HG03139 (cell line): ENCODE measurements at regions not wholly inside any gene's neighbourhood (a gene's known extent, or its start where the extent isn't known, plus 50 kb on each side); places are given as distances from the start of the nearest gene placed in this dataset.

ENCODE experiments used
- ATAC-seq: cut with Tn5 transposase; IDR thresholded peaks from one replicate; pipeline ENCODE4 v1.9.1; 2021; ENCODE audit not compliant: unreplicated experiment

DNA sequence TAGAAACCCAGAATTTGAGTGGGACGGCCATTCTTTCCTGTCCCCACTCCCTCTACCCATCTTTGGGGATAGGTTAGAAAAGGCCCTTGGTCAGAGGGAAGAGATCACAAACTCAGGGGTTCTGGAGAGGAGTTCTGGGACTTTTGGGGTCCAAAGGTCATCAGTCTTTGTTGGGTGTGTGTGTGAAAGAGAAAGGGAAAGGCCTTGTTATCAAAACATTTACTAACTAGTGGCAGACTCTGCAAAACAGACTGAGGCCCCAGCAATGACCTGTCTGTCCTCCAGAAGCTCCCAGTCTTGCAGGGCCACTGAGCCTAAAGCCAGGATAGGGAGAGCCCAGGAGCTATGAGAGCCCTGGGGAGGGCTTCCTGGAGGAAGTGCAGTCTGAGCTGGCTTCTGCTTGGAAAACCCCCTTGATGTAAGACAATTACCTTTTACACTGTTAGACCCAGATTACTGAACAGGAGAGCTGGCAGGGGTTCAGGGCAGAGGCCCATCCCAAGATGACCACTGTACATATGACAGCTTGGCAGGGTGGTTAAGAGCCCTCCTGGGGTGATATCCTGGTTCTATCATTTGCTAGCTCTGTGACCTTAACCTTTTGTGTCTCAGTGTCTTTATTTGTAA, 429.1 kb upstream of the CCDC196 start:
- no peak for ATAC-seq

DNA sequence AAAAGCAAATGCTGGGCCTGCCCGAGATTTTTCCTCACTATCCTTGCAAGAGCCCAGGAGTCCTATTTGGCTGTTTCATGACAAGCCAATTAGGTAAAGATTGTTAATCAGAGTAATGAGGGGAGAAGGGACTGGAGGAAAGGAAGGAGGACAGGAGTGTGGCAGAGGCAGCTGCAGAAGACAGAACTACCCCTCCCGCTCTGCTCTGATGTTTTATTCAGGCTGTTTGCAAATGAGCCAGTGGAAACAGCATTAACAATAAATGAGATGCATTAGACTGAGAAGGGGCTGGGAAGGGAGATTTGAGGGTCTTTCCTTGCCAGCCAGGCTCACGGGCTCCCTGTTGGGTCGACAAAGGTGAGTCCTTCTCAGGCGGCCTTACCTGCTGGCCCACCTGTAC, 421.0 kb upstream of the CCDC196 start:
- ATAC-seq, result no peak

DNA sequence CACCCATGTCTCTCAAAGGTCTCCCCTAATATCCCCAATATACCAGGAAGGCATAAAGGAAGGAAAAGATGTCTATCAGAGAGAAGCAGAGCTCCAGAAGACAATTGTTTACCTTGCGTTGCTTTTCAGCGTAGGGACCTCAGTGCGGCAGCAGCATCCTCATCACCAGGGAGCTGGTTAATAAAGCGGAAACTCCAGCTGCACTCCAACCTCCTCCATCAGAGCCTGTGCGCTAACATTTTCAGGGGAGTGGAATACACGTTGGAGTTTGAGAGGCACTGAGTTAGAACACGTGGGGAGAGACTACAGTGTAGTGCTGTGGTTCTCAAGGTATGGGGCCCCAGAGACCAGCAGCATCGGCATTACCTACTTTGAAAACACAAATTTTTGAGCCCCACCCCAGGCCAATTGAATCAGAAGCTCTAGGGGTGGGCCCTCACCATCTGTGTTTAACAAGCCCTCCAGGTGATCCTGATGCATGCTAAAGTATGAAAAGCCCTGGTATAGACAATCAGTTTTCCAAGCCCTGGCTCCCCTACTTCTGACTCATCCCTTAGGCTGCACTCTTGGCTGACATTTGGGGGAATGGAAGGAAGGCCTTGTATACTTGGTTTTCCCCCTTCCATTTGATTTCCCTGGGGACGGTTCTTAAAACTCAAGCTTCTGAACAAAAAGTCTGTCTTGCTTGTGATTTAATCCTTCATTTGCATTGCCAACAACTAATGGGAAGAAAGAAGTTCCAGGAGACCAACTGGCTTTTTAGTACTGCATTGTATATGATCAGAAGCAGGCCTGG, 419.0 kb upstream of the CCDC196 start:
- no peak for ATAC-seq

DNA sequence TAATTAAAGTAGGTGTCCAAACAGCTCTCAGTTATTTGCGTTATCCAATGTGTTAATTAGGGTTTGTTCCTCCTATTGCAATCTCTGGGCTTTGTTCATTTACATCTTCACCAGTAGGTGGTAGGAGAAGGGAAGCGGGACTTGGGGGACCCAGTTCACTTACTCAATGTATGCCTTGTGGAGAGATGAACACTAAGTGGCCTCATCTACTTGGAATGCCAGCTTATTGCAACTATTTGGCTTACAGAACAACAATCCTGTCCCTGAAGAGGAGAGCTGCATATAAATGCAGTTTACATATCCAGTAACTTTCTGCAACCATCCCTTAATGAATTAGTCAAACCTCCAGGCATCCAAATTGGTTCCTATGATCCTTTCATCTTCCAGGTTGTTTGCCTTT, 417.1 kb upstream of the CCDC196 start:
- no peak for ATAC-seq

DNA sequence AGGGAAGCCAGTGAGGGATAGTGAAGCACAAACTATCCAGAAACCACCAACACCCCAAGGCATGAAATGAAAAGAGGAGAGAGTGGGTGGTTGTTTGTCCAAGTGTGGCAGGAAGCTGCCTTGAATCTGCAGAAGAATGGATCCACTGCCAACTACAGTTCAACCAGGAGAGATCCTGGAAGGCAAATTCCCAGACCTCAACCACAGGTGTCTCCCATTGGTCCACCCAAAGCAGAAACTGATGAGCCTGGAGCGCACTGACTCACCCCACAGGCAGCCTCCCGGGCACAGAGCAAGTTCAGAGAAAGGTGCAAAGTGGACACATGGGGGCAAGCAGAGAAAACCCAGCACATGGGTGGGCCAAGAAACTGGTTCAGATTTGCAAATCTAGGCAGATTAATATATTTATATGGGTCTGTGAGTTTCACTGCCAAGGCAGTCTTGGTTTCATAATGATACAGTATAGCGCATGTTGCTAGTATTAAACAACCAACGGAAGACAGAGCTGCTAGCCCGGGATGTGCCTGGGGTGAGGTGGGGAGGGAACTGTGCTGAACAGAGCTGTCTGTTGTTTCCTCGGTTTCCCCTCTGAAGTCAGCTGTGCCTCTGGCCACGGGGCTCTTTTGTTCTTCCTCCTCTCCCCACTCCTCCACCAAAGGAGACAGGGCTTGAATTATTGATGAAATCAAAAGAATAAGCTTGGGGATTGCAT, 416.2 kb upstream of the CCDC196 start:
- ATAC-seq, result no peak

DNA sequence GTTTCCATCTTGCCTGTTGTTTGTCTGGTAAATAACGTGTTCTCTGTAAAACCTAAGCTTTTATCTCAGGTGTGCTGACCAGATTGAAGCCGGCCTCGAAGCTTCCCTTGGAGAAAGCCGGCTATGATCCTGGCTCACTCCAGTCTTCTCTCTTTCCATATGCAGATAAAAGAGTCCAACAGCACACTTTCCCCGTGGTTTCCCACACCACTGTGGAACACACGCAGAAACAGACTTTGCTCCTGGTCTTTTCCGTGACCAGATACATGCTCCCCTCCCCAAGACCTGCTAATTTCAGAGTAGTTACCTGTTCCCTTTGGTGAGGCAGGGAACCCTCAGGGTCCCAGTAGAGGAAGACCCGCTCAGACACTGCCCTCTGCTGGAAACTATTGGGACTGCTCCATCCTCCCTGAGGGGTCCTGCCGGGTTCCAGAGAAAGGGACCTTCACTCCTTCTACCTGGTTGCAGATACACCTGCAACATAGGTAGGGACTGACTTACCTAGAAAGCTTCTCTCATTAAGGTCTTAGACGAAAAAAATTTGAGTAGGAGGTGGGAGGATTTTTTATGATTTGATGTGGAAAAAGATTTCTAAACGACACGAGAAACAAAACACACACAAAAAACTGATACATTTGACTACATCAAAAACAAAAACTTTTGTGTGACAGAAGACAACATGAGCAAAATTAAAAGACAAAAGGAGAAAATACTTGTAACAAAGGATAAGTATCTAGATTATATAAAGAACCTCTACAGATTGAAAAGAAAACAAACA, 415.4 kb upstream of the CCDC196 start:
- no peak for ATAC-seq

DNA sequence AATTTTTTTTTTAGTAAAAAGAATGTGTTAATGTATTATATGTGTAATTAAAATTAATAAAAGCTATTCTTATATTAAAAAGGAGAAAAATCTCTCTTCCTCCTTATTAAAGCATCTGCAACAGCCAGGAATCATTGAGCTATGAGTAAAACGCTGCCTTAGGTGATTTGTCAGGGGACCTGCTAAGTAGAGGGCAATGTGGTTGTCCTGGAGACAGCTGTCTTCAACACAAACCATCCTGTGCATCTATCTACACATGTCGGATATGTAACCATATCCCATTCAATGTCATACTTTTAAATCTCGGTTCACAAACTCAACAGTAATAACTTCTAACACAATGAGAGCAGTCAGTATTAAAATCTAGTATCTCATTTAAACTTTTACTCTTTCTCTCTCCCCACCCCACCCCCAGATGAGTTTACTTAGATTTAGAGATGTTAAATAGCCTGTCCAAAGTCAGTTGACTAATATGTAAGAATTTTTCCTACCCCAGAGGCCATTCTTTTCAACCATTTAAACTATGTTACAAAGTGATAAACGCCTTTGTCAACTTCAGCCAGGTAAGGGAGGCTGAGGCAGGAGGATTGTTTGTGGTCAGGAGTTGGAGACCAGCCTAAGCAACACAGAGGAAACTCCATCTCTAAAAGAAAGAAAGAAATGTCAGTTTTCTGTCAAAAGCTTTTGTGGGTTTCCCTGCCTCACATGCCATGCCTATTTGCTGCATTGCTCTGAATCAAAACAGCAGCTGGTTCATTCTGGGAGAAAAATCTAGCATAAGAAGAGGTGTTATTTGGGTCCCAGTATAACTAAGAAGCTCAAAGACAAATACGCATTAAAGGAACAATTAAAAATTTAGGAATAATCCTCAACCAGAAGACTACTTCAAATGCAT, 413.7 kb upstream of the CCDC196 start:
- ATAC-seq, result no peak

DNA sequence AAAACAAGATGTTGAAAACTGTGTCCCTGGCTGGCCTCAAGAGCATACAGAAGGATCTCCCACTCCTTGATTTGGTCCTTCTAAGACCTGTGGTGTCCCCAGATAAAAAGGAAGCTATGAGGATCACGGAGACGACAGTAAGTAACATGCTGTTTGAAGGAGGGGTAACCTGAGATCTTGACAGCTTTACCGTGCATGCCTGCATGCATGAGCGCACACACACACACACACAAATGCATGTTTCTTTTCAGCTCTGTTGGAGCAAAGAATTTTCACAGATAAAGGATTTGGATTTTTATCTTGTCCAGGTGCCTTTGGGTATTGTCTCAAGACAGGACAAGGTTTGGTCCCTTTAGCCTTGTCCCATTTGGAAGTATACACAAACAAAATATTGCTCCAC, 411.6 kb upstream of the CCDC196 start:
- ATAC-seq, result no peak

DNA sequence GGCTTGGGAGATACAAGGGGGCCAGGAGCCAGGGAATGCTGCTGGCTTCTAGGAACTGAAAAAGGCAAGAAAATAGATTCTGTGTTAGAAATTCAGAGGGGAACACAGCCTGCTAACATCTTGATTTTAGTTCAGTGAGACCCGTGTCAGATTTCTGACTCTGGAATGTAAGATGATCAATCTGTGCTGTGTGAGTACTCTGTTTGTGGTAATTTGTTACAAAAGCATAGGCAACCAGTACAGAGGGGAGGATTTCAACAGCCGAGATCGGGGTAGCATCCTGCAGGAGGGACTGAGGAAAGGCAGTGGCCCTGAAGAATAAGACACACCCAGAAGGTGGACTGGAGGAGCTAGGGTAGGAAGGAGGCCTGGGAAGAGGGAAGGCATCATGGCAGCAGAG, 410.0 kb upstream of the CCDC196 start:
- ATAC-seq, result no peak

DNA sequence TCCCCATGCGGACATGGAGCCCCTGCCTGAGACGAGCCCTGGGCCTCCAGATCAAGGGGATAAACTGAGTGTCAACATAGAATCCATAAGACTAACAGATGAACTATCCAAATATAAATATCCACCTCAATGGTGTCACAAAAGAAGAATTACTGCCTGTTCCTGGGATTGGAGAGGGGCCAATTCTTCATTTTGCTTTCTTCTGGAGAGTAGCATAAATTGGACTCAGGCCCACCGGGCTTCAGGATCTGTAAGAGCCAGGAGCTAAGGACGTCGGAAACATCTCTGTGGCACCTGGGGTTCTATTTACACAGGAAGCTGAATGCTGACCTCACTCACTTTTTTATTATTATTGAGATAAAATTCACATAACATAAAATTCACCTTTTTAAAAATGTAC, 408.2 kb upstream of the CCDC196 start:
- no peak for ATAC-seq

DNA sequence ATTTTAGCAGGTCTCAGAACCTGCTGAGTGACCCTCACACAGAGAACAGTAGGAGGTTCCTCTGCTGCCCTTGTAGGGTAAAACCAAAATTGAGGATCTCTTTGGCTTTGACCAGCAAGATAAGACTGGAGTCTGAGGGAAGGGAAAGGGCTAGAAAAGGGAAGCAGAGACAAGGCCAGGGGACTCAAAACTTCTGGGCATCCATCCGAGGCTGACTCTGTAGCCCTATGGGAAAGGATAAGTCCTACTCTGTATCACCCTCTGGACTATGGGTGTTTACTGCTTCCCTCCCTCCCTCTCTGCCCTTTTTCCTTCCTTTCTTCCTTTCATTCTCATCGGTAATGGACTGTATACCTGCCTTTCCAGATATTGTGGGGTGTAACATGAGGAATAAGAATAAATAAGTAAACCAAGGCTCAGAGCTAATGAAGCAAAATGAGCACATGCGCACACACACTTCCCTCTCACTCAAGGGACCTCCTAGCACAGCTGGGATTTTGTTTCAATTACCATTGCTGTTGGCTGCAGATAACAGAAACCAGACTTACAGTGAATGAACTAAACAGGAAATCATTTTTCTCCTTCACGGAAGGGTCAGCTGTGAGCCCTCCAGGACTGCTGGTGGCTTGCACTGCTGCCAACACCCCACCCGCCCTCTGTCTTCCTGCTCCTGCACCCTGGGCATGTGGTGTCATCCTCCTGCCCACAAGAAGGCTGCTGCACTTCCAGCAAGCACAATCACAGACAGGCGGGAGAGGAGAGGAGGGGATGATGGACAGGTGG, 404.4 kb upstream of the CCDC196 start:
- no peak for ATAC-seq

DNA sequence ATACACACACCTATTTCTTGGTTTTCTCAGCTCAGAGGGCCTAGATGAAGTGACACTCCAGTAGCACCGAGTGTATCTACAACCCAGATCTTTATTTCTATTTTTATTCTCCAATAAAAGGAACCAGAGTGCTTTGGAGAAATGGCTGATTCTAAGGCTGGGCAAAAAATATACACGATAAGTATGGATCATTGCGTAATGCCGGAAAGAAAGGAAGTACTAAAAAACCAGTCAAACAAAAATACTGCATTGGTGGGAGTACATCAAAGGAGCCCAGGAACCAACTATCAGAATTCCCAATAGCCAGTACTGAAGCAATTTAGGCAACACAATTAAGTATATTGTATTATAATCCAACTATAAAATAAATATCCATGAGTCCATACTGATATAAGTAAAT, 400.9 kb upstream of the CCDC196 start:
- no peak for ATAC-seq

DNA sequence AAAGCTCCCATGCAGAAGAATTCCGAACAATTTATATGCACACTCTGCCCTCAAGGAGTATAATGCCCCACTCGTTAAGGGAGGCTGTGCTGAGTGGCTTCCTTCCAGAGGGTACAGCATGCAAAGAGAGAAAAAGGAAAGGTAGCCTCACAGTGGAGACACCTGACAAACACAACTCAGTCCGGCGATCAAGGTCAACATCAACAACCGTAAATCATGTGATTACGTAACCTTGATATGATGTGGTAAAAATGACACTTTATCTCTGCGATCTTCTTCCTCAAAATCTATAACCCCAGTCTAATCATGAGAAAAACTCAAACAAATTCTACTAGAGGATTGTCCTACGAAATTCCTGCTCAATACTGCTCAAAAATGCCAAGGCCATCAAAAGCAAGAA, 400.5 kb upstream of the CCDC196 start:
- no peak for ATAC-seq

DNA sequence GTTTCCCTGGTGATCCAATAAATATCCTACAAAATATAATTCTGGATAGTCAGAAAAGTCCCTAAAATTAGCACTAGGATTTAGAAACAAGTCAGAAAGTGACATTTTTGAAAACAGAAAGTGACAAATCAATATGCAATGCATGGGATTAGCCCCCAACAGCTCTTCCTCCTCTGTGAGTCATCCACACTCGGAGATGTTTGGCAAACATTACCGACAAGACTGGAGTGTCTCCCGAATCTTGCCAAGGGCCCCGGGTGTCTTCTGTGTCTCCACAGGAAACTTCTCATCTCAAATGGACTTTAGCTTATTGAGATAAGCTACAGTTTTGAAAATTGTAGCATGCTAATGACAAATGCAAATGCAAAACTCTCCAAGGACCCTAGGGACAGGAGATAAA, 398.9 kb upstream of the CCDC196 start:
- no peak for ATAC-seq

DNA sequence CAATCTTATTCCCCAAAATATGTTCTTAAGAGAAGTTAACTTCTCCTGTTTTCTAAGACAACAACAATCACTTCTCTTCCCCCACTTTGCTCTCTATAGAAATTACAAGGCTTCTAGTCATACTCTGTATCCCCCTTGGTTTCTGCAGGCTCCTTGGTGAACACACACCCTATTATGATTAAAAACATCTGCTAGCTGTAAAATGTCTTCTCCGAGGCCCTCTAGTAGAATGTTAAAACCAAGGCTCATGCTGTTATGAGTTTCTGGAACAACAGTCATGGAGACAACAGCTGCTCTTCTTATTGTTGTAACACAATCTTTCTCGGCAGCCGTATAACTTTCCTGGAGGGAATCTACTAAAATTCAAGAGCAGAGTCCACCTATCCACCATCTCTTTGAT, 397.5 kb upstream of the CCDC196 start:
- ATAC-seq, result no peak

DNA sequence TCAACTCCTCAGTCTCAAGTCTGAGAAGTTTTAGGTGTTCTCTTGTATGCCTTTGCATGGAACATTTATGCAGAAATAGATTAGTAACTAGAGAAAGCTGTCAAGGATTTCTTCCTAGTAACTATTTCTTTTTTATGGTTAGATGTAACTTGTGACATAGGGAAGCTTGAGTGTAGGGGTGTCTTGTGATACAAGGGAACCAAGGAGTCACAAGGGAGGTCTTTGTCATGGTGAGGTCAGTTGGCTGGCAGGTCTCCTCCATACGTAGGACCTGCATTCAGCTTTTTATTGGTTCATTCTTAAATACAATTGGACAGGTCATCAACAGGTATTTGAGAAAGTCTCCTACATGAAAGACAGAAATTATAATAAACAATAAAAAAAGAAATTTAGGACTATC, 394.0 kb upstream of the CCDC196 start:
- ATAC-seq, result no peak

DNA sequence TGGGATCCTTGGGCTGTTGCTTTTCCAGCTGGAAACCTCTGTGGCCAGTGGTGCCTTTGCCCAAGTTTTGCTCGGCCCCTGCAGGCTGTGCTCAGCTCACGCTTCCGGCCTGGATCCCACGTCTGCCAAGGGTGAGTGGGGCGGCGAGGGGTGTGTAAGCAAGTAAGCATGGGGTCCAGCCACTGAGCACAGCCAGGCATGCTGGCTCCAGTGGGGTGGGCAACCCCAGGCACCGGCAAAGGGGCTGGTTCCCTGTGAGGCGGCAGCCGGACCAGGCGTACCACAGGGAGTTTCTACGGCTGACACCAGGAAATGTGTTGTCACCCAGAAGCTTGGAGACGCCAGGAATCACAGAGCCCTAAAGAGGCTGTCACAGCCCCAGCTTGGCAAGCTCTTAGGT, 393.4 kb upstream of the CCDC196 start:
- no peak for ATAC-seq

DNA sequence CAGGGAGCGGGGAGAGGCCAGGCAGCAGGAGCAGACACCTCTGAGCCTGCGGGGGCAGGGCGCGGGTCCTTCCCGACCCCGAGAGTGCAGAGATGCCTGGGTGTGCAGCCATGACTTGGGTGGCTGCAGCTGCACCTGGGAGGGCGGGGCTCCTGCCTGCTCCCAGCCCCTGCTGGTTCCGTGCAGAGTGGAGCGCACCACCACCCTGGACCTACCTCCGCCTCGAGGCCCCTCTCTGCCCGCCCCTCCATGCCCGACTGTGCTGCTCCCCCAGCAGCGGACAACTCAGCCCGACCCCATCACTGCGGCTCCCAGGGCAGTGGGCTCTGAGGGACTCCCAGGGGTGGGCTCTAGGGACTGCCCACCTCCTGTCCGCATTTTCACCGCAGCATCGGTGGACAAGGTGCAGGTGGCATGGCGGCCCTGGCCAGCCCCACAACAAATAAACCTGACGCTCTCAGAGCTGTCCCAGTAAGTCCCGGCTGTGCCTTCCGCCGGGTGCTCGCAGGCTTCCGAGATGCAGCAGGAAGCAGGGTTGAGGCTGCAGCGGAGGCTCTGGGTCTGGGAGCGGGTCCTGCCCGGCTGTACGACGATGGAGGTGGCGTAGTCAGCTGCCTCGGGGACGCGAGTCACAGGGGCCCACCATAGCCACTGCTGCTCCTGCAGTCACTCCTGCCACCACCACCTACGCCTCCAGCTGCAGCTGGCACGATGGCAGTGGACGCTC, 392.0 kb upstream of the CCDC196 start:
- ATAC-seq, result no peak

DNA sequence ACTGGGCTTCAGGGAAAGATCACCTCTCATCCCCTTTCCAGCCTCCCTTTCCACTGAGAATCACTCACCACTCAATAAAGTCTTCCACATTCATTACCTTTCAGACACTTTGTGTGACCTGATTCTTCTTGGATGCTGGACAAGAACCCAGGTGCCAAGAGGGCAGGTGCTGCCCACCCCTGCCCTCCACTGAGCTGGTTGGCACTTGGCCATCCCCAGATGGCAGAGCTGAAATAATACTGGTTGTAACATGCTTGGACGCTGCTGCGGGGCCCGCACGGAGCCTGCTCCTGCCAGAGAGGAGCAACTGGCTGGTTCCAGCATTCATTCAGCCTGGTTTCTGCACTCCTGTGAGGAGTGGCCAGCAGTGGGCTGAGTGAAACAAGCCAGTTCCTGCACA, 386.7 kb upstream of the CCDC196 start:
- ATAC-seq, result no peak
